Globus pallidus (tissue), 1 donor: ENCODE measurements at regions not wholly inside any gene's neighbourhood (a gene's known extent, or its start where the extent isn't known, plus 50 kb on each side); places are given as distances from the start of the nearest gene placed in this dataset.
A peak's percentile ranks its signal among the peaks of the same experiment; 100 is the strongest.

ENCODE experiments used
- DNase-seq: peaks from one replicate; pipeline ENCODE4 v3.0.0-alpha.2; 2015; ENCODE audit warnings: low spot score

DNA sequence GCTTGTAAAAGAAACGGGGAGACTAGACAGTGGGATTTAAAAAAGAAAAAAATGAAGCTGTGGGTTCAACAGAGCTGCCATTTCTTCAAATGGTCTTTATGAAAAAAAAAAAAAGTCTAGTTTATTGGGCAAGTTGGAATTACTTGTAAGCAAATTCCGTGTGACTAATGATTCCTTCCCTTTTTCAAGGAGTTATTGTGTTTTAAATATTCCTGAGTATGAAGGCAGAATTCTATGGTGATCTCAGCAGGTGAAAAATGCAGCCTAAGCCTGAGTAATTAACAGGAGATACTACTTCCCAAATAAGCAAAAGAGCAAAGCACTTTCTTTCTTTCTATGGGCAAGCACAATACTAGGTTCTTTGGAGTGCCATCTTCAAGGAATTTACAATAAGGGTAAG lies 481.9 kb downstream of the ZNF608 start:
- no peak for DNase-seq

DNA sequence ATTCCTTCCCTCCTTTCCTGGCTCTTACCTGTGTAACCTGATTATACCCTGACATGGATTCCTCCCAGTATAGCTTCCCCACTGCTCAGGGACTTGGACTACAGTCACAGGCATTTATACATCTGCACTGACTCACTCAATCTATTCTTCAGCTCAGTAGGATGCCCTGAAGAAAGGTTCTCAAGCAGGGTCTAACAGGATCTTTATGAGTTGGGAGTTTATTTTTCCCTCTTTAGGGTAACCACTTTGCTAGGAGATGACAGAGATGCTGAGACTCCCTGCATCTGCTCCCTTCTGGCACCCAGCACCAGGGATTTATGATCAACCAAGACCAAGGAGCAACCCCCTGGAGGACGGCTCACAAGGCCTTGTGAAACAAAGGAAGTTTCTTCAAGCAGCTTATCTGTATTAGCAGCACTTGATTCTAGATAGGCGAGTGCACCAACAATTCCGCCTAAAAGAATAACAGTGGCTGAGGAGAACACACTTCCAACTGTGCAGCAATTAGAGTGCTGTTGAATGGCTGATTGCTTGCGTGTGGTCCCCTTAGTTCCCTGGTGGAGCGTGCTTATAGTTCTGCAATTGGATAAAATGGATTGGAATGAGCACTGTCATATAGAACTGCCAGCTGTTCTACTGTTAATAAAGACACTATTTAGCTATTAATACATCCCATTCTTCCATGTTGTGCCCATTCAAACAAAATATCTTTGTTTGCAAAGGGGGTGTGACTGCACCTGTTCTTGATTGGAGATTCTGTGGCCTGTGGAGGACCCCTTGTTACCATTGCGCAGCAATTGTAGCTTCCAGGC lies 482.6 kb downstream of the ZNF608 start:
- peak; percentile 90 for DNase-seq

DNA sequence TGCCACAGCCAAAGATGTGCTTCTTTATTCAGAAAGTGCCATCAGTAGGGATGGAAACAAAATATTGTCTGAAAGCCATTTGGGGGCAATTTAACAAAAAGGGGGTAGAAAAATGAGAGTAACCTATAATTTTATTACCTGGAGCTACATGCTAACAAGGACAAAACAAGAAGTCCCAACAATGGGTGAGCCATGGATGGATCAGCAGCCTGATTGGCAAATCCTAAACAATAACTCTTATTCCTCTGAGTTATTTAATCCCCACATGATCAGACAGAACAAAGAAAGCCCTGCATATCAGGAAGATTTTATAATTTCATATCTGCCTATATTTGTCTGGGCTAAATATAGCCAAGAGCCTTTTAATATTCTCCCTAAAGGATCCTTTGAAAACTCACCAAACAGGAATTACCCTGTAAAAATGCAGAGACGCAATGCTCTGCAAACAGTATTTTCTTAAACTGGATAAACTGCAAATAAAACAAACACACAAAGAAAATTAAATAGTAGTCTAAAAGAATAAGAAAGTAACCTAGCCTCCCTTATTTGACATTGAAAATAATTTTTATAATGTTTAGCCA lies 483.4 kb downstream of the ZNF608 start:
- DNase-seq = peak; percentile 37

DNA sequence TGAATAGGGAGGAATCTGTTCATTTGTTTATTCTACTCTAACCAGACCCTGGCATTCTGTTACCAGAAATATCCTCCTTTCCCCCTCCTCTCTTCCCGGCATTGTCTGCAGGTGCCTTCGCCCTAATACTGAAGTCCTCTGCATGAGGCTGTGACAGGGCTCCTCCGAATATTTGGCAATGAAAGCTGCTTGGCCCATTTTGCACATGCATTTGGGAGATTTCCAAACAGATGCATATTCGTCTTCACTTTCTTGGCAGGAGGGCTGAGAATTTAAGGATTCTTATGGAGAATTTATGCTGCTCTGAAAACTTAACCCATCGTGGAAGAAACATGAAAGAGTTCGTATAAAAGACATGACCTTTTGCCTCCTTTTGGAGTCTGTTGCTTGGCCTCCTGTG lies 484.0 kb downstream of the ZNF608 start:
- DNase-seq = peak; percentile 47

DNA sequence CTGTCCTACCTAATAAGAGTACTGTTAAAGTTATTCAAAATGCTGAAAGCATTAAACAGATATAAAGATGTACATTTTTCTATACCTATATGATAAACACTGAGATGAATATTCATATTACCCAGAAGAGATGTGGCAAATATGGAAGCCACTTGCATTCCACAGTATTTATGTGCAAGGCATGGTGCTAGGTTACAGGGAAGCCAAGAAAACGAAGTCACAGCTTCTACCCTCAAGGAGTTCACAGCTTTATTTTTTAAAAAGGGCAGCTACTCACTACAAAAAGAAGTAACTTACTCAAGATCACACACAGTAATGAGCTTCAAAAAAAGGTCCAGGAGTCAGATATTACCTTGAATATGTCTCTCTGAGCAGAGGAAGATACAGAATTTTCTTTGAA lies 484.6 kb downstream of the ZNF608 start:
- no peak for DNase-seq

DNA sequence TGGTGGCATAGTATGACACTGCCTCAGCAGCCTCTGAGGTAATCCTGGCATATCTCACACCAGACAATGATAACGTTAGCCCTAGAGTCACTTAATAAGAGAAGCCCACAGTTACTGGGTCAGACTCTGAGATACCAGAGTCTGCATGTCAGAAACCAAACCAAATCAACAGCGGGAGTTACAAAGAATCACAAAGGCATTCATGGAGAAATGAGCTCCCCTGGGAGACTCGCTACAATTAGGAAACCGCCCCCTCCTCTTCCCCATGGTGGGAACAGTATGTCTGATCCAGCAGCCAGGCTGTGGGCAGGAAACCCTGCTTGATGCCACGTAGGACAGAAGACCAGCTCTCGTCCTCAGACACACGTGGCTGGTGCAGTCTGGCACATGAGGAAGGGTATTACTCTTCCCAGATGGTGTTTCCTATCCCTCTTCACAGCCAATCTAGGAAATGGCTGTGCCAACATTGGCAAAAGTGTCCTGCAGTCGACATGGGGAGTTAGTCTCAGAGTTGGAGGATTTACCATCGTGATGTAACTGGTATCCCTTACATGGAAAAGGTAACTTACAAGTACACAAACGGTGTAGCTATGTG lies 485.4 kb downstream of the ZNF608 start:
- DNase-seq = no peak

DNA sequence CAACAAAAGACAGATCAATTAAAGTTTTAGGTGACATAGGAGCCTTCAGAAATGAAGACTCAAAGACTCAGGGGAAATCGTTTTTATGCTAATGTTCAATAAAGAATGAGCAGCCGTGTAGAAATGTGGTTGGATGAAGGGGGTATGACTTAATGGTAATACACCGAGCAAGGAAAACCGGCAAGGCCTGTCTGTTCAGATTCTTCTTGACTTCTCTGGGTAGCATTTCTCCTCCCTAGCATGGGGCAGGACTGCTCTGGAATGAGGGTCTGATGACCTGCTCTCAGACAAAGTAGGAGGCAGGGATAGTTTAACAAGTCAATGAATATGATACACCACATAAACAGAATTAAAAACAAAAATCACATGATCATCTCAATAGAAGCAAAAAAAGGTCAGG lies 487.4 kb downstream of the ZNF608 start:
- no peak for DNase-seq

DNA sequence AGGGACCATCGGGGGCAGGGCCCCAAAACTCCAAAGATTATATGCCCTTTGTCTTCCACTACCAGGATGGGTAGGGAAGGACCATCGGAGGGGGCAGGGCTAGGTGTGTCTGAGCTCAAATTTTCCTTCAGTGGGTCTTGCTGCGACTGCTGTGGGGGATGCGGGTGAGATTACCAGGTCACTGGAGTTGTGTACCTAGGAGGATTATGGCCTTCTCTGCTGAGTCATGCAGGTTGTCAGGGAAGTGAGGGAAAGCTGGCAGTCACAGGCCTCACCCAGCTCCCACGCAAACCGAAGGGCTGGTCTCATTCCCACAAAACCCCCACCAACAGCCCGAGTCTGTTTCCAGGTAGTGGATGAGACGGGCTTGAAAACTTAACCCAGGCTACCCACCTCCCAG lies 489.4 kb downstream of the ZNF608 start:
- DNase-seq = no peak

DNA sequence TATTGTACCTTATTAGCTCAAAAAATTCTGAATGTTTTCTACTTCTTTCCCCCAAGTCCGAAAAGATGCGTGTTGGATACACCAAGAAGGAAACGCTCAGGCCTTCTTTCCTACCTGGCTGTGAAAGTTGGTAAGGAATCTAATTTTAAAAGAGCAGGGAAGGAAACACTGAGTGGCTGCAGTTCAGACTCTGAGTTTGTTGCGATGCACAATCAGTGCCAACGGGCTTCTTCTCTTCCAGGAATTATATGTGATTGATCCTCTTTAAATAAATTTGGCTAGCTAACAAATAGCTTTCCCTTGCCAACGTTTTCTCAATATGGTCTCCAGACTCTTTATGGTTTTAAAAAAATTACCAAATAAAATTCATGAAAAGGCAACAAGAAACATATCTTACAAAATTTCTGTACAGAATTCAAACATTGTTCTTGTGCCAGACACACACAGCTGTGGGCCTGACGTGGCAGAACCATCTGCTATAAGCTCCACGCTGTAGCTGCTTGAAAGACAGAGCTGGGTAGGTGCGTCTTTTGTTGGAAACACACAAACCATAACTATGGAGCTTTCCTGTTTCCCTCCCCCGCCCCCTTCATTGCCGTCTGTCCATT lies 493.1 kb downstream of the ZNF608 start:
- peak; percentile 78 for DNase-seq

DNA sequence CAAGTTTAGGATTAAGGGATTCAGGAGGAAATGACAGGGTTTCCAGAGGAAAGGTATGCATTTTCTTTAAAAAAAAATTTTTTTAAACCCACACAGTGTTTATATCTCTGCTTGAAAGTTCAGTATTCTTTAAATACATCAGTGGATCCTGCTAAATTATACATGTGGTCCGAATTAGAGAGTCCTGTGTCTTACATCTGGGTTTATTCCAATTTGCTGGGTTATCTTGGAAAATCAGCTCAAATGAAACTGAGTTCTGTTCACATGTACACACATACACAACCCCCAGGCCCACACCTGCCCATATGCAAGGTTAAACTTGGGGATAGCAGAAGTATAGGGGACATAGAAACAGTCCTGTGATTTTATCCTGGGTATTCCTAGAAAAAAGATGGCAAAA lies 493.7 kb downstream of the ZNF608 start:
- peak; percentile 41 for DNase-seq

DNA sequence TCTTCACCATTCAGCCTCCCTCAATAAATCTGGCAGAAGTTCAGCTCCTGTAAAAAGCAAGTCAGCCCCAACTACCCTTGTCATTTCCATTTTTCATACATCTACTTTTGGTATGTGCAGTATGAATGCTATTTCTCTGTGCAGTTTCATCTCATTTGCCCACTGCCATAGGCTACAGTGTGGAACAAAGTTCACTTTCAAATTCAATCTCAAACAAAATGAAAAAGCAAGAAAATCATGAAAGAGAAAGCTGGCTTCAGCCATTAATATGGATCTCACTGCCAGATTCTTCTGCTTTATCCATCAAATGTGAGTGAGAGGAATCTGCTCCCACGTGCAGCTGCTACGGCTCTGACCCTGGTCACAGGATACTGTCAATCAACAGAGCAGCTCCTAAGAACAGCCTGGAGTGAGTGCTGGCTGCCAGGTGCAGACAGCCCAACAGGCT lies 494.2 kb downstream of the ZNF608 start:
- peak; percentile 43 for DNase-seq

DNA sequence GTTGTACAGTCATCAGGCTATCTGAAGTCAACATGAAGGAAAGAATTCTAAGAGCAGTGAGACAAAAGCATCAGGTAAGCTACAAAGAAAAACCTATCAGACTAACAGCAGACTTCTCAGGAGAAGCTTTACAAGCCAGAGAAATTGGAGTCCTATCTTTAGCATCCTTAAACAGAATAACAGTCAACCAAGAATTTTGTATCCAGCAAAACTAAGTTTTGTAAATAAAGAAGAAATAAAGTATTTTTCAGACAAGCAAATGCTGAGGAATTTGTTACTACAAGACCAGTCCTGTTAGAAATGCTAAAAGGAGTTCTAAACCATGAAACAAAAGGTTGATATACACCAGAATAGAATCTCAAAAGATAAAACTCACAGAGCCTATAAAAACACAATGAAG lies 501.2 kb downstream of the ZNF608 start:
- DNase-seq = no peak

DNA sequence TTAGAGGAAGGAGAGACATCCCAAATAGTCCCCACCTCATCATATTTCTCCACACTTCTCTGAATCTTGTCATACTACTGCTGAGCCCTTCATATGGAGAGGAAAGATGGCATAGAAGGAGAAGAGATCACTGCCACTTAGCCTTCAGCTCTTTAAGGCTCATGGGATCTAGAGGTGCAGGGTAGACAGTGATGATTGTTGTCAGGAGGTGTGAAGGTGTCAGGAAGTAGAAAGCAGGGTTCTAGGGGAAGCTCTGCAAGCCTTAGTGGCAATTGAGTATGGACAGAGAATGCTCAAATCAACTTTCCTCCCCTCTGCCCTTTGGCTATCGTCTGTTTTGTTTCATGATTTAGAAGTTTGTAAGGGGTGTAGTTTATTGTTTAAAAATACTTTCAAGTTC lies 505.7 kb downstream of the ZNF608 start:
- DNase-seq = no peak

DNA sequence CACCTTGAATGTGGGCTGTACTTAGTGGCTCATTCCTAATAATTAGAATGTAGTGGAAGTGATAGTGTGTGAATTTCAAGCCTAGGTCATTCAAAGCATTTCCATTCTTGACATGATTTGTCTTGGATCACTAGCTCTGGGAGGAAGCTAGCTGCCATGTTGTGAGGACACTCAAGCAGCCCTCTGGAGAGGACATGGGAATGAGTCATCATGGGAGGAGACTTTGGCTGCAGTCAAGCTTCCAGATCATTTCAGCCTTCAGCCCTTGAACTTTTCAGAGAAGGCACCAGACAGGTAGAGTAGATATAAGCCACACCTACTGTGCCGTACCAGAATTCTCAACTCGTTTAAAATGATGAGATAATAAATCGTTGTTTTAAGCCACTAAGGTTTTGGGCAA lies 506.9 kb downstream of the ZNF608 start:
- DNase-seq = no peak

DNA sequence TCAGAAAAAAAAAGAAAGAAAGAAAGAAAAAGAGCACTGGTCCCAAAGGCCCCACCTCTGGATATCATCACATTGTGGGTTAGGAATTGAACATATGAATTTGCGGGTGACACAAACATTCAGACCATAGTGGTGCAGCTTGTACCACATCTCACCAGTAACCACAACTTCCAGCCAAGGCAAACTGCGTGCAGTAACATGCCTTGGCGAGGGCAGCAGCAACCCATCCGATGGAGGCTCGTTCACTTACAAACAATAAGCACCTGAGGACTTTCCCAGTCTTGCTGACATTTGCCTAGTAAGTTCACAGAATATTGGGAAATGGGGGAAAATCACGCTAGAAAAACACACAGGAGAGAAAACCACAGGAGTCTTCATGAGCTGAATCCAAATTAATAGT lies 508.1 kb downstream of the ZNF608 start:
- DNase-seq = no peak

DNA sequence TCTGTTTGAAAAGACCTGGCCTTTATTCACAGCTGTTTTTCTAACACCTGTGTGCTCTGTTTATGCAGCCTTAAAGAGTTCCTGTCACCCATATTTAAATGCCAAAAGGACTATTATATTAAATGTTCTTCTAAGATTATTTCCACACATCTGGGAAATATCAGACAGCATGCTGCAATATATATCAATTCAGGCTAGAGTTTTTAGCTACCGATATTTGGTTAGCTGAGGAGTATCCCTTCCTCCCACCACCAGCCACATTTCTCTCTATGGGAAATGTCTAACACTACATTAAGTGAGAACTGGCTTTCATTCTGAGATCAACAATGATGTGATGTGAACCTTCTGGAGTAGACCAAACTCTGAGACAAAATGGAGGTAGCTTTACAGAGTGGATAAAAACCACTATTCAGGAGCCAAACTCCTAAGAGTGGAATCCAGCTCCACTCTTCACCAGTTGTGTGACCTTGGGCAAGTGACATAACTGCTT lies 509.2 kb downstream of the ZNF608 start:
- DNase-seq = no peak

DNA sequence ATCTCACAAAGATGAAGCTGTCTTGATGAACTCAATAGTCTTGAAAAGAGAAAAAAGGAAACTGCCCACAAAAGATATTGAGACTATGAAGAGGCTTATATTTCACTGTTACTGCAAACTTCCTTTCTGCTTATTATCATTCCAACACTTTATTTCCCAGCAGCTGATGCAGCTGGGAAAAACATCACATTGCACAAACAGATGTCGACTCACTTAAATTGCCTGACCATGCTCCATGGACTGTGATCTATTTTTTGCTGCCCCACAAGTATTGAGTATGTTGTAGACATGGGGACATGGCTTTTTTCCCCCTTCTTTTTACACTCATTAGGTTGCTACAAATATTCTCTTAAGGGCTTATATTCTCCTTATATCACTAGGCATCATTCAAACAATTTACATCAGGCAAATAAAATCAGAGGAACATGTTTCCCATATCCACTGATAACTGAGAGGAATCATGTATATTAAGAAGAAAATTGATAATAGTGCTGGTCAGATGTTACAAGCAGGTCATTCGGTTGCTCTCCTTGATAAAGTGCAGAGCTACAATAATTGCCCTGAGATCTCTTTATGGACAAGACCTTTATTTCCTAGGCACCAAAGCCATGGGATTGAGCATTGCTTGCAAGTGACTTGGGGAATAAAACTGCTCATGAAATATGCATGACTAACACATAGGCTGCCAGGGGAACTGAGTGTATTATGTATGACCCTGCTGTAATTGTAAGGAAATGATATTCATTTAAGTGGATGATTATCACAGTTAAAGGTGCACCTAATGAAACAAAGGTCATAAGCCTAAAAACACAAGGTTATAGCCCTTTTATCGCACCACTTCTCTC lies 509.9 kb downstream of the ZNF608 start:
- peak; percentile 77 for DNase-seq

DNA sequence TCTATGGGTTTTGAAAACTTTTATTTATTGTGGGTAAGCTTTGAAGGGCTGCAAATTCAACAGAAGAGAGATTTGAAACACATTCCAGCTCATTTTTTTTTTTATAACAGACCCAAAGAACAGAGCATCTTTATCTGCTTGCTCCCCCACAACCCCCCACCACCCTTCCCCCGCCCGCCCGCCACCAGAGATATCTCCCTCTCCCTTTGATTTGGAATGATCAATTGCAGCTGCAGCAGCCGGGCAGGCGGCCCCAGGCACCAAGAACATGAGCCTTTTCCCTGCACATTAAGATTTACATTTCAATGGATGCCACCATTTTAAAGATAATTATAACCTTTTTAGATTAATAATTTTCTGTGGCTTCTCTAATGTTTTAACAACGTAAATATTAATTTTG lies 510.9 kb downstream of the ZNF608 start:
- DNase-seq = peak; percentile 88

DNA sequence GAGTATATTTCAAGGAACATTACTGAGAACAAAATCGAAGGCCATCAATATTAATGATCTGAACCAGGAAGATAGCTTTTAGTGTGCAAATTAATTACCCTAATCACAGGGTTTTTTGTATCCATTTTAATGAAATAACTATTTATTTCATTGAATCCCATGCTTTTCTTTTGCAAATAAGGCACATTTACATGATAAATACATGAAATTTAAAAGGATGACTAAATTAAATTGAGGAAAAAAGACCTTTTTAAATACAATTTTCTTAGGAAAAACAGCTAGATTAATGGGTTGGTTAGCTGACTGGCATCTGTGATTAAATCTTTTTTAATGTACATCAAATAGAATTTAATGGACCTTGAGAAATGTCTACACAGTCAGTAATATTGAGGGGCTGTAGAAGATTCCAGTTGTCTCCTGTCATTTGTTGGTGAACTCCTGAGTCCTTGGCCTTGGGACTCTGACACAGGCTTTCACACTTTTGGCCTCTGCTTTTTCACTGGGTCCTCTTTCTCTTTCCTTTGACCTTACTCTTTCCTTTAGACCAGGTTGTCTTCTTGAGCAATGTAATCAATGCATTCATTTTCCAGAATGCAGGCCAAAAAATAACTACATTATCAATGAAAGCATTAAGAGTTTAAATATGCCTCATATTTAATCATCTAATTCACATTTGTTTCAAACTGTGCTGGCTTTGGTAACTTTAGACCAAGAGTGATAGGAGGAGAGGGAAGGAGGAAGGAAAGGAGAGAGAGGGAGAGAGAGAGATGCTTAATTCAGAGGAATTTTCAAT lies 511.5 kb downstream of the ZNF608 start:
- DNase-seq = peak; percentile 69

DNA sequence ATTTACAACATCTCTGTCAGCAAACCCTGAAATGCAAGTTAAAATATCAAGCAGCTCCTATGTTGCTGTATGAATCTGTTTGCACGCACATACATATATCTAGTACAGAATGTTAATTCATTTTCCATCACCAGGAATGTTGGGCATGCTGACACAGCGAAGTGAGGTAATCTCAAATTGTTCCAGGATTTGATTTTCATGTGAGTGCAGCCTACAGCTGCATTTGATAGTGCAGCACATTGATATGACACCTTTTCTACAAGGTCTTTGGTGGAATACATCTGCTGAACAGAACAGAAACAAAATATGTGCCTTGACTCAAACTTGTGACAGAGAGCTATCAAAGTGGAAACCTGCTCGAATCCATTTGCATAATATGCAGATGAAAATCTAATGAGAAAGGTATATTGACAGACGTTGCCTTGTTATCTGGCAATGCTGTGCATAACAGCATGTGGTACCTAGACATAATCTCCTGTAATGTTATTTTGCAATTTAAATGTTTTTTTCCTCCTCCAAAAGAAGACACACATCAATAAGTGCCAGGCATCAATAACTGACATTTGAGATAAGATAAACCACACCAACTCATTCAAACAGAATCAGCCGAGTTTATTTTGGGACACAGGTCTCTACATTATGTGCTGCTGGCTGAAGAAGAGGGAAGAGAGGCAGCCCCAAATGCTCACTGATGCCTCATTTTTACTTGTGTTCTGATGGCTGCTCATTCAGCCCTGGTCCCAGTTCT lies 512.2 kb downstream of the ZNF608 start:
- peak; percentile 56 for DNase-seq
